HCT116 (cell line): ENCODE measurements at regions not wholly inside any gene's neighbourhood (a gene's known extent, or its start where the extent isn't known, plus 50 kb on each side); places are given as distances from the start of the nearest gene placed in this dataset.

Experiments used
- ATAC-seq: fragments of 200-7000 bp; cut with Tn5 transposase; 2 replicates; pipeline ENCODE4 v1.9.1; 2020; ENCODE audit warnings: mild to moderate bottlenecking, moderate library complexity
- BruUV-seq: library from RNA; stranded (reverse); fragments of 400-500 nt; replicated peaks from 2 replicates; lab custom pipeline; 2021; lab: Mats Ljungman, UMichigan
- CTCF ChIA-PET: fragments of 300-600 bp; sonication (Branson Sonifier 250); formaldehyde crosslinking; loops from one replicate; lab custom pipeline; 2021; ENCODE audit warnings: antibody characterized with exemption; lab: Charles Lee
- POLR2A ChIA-PET: fragments of 300-600, 350-600 bp; sonication (Branson Sonifier 250); formaldehyde crosslinking; loops from one replicate; lab custom pipeline; 2021; ENCODE audit warnings: antibody characterized with exemption; lab: Charles Lee
- RAD21 ChIA-PET, 2 experiments: fragments of 300-600 bp; sonication (Branson Sonifier 250); formaldehyde crosslinking; loops; one replicate each; lab custom pipeline; 2023; ENCODE audit warnings: low total read pairs in 2 of 2; ENCODE audit not compliant: uncharacterized antibody in 2 of 2, unreplicated experiment in 2 of 2, low non-redundant PET in 1 of 2; lab: Charles Lee
- DNase-seq: peaks from one replicate; pipeline ENCODE4 v3.0.0-alpha.2; 2010; ENCODE audit warnings: low read depth, low spot score
- H2AFZ ChIP-seq: fragments of 200-600 bp; shearing (Covaris generic), sonication (generic); 2 replicates; pipeline ENCODE4 v1.6.1; 2017; ENCODE audit warnings: low read depth, mixed run types, mixed read lengths, antibody characterized with exemption, low read length; ENCODE audit not compliant: poor library complexity, severe bottlenecking
- H3K27ac ChIP-seq: 2 replicates; pipeline ENCODE4 v1.5.1; 2012; ENCODE audit warnings: low read depth, low read length
- H3K27me3 ChIP-seq: fragments of 200-600 bp; sonication (generic); 2 replicates; pipeline ENCODE4 v1.6.1; 2016; ENCODE audit warnings: mixed run types, low read length, mixed read lengths; ENCODE audit not compliant: insufficient read depth
- H3K36me3 ChIP-seq, 2 experiments: fragments of 200-500 bp in 1 of 2; fragments of 200-600 bp in 1 of 2; sonication (Bioruptor generic) in 1 of 2; sonication (generic) in 1 of 2; 2 replicates each; pipeline versions ENCODE4 v1.5.1 to v1.6.1; 2014 to 2016; ENCODE audit warnings: low read length in 2 of 2, inconsistent platforms in 1 of 2, mixed read lengths in 1 of 2, mixed run types in 1 of 2; ENCODE audit not compliant: insufficient read depth in 2 of 2, control insufficient read depth in 1 of 2
- H3K4me1 ChIP-seq, 2 experiments: fragments of 200-600 bp in 1 of 2; sonication (generic) in 1 of 2; 2 replicates each; pipeline versions ENCODE4 v1.5.1 to v1.6.1; 2012 to 2017; ENCODE audit warnings: low read length in 2 of 2, inconsistent platforms in 1 of 2, mild to moderate bottlenecking in 1 of 2, mixed read lengths in 1 of 2, mixed run types in 1 of 2, moderate library complexity in 1 of 2; ENCODE audit not compliant: insufficient read depth in 2 of 2, control insufficient read depth in 1 of 2
- H3K4me2 ChIP-seq: fragments of 200-600 bp; sonication (generic); 2 replicates; pipeline ENCODE4 v1.6.1; 2017; ENCODE audit warnings: mixed run types, low read length, mixed read lengths
- H3K4me3 ChIP-seq, 2 experiments: fragments of 200-600 bp in 1 of 2; sonication (generic) in 1 of 2; replicated peaks in 1 of 2; 2 replicates each; pipeline ENCODE4 v1.5.1; 2011 to 2016; ENCODE audit warnings: low read length in 2 of 2, control low read depth in 1 of 2, low read depth in 1 of 2, mild to moderate bottlenecking in 1 of 2, mixed read lengths in 1 of 2, mixed run types in 1 of 2
- H3K79me2 ChIP-seq: fragments of 200-600 bp; sonication (generic); 2 replicates; pipeline ENCODE4 v1.6.1; 2017; ENCODE audit warnings: mild to moderate bottlenecking, mixed run types, low read length, moderate library complexity, mixed read lengths; ENCODE audit not compliant: insufficient read depth
- H3K9ac ChIP-seq: fragments of 200-600 bp; sonication (generic); 2 replicates; pipeline ENCODE4 v1.6.1; 2016; ENCODE audit warnings: low read length, mixed read lengths
- H3K9me2 ChIP-seq: fragments of 200-600 bp; sonication (generic), shearing (Covaris generic); 2 replicates; pipeline ENCODE4 v1.6.1; 2017; ENCODE audit warnings: mixed run types, mild to moderate bottlenecking, moderate library complexity; ENCODE audit not compliant: insufficient read depth
- H3K9me3 ChIP-seq, 2 experiments: fragments of 200-500 bp in 1 of 2; fragments of 200-600 bp in 1 of 2; sonication (Bioruptor generic) in 1 of 2; sonication (generic) in 1 of 2; 2 replicates each; pipeline ENCODE4 v1.6.1; 2014 to 2017; ENCODE audit warnings: low read length in 2 of 2, mixed read lengths in 2 of 2, inconsistent platforms in 1 of 2, low read depth in 1 of 2, mild to moderate bottlenecking in 1 of 2, mixed run types in 1 of 2, moderate library complexity in 1 of 2; ENCODE audit not compliant: control insufficient read depth in 1 of 2, insufficient read depth in 1 of 2
- H4K20me1 ChIP-seq: fragments of 200-600 bp; sonication (generic), shearing (Covaris generic); 2 replicates; pipeline ENCODE4 v1.6.1; 2017; ENCODE audit warnings: mixed run types, mild to moderate bottlenecking, moderate library complexity; ENCODE audit not compliant: insufficient read depth
- CBX3 ChIP-seq: IDR thresholded peaks from 2 replicates; pipeline ENCODE4 v1.6.1; 2012; ENCODE audit warnings: low read depth
- CEBPB ChIP-seq: IDR thresholded peaks from 2 replicates; pipeline ENCODE4 v1.6.1; 2012; ENCODE audit warnings: low read depth
- EGR1 ChIP-seq: IDR thresholded peaks from 2 replicates; pipeline ENCODE4 v1.6.1; 2012; ENCODE audit warnings: low read depth
- ELF1 ChIP-seq: IDR thresholded peaks from 2 replicates; pipeline ENCODE4 v1.6.1; 2012; ENCODE audit warnings: low read depth, borderline replicate concordance
- EZH2phosphoT487 ChIP-seq: fragments of 200-600 bp; IDR thresholded peaks from 2 replicates; pipeline ENCODE4 v1.6.1; 2018; ENCODE audit warnings: antibody characterized with exemption, borderline replicate concordance
- FOSL1 ChIP-seq: IDR thresholded peaks from 2 replicates; pipeline ENCODE4 v1.6.1; 2012; ENCODE audit warnings: low read depth
- JUND ChIP-seq: IDR thresholded peaks from 2 replicates; pipeline ENCODE4 v1.6.1; 2012
- POLR2A ChIP-seq: IDR thresholded peaks from 2 replicates; pipeline ENCODE4 v1.7.0; 2011; ENCODE audit warnings: borderline replicate concordance; ENCODE audit not compliant: insufficient read depth, insufficient read length; ENCODE audit errors: extremely low read depth
- POLR2AphosphoS5 ChIP-seq: IDR thresholded peaks from 2 replicates; pipeline ENCODE4 v1.6.1; 2011; ENCODE audit warnings: mild to moderate bottlenecking, low read depth, low read length, moderate library complexity
- RAD21 ChIP-seq: IDR thresholded peaks from 2 replicates; pipeline ENCODE4 v1.6.1; 2012; ENCODE audit warnings: low read depth, mild to moderate bottlenecking
- REST ChIP-seq: IDR thresholded peaks from 2 replicates; pipeline ENCODE4 v1.6.1; 2012; ENCODE audit warnings: low read depth
- SIN3A ChIP-seq: IDR thresholded peaks from 2 replicates; pipeline ENCODE4 v1.6.1; 2012; ENCODE audit warnings: low read depth
- SRF ChIP-seq: IDR thresholded peaks from 2 replicates; pipeline ENCODE4 v1.6.1; 2012; ENCODE audit warnings: low read depth
- TCF7L2 ChIP-seq: IDR thresholded peaks from 2 replicates; pipeline ENCODE4 v1.7.0; 2011; ENCODE audit warnings: borderline replicate concordance, inconsistent platforms; ENCODE audit not compliant: insufficient read depth, insufficient read length; ENCODE audit errors: extremely low read depth
- YY1 ChIP-seq: IDR thresholded peaks from 2 replicates; pipeline ENCODE4 v1.6.1; 2011; ENCODE audit warnings: low read length, low read depth, moderate library complexity, mild to moderate bottlenecking; ENCODE audit not compliant: insufficient replicate concordance; ENCODE audit errors: extremely low read depth
- ZBTB33 ChIP-seq: IDR thresholded peaks from 2 replicates; pipeline ENCODE4 v1.6.1; 2011; ENCODE audit warnings: mild to moderate bottlenecking, low read length, moderate library complexity; ENCODE audit not compliant: insufficient replicate concordance; ENCODE audit errors: extremely low read depth
- ZFX ChIP-seq: fragments of 450-650 bp; IDR thresholded peaks from 2 replicates; pipeline ENCODE4 v1.6.1; 2017
- ZNF274 ChIP-seq: fragments of 200-500 bp; sonication (Bioruptor generic); IDR thresholded peaks from 2 replicates; pipeline ENCODE4 v1.6.1; 2014; ENCODE audit warnings: mild to moderate bottlenecking, low read depth, low read length, inconsistent platforms
- intact Hi-C: fragments of 100-400 bp; cut with micrococcal nuclease; formaldehyde crosslinking; loops from 2 replicates; pipeline ENCODE4 v1.10.0; 2022
- TF ChIP-seq, protein P1 (sequence below), 3 experiments: fragments of 200-600 bp in 1 of 3; sonication (generic) in 1 of 3; IDR thresholded peaks in 2 of 3; conservative IDR thresholded peaks in 1 of 3; 2 replicates each; pipeline ENCODE4 v1.5.1; 2012 to 2017; ENCODE audit warnings: low read depth in 2 of 3, low read length in 2 of 3, antibody characterized with exemption in 1 of 3, borderline replicate concordance in 1 of 3, control low read depth in 1 of 3, mild to moderate bottlenecking in 1 of 3, mixed read lengths in 1 of 3, mixed run types in 1 of 3, moderate library complexity in 1 of 3; ENCODE audit not compliant: insufficient read depth in 1 of 3

GRCh38 chr2:19232312-19232711 lies 126.1 kb downstream of the OSR1 start:
- ChIA-PET RAD21 (no interaction called here), CTCF (no interaction called here), POLR2A (no interaction called here)
- Histone ChIP-seq H3K27me3 (no peaks in the 10 kb centered on the region), H3K9ac (no peak overlapping the region), H3K4me2 (no peak overlapping the region), H3K27ac (no peak overlapping the region), H3K79me2 (no peaks in the 10 kb centered on the region), H3K4me3 (no peak overlapping the region), H3K9me3 (no peaks in the 10 kb centered on the region), H3K9me2 (no peaks in the 10 kb centered on the region), H2AFZ (no peak overlapping the region), H3K36me3 (no peaks in the 10 kb centered on the region), H4K20me1 (no peaks in the 10 kb centered on the region), H3K4me1 (no peaks in the 10 kb centered on the region)
- DNase-seq (no peak), ATAC-seq (no peak)
- intact Hi-C loops: no loop called here
- no TSS peak for BruUV-seq
- TF ChIP-seq CBX3: no peak
- TF ChIP-seq ELF1: no peak
- TF ChIP-seq ZBTB33: no peak
- TF ChIP-seq TCF7L2: no peak
- TF ChIP-seq POLR2A: no peak
- no peak for TF ChIP-seq EZH2phosphoT487
- no peak for TF ChIP-seq RAD21
- TF ChIP-seq CEBPB: no peak
- TF ChIP-seq, protein P1, sequence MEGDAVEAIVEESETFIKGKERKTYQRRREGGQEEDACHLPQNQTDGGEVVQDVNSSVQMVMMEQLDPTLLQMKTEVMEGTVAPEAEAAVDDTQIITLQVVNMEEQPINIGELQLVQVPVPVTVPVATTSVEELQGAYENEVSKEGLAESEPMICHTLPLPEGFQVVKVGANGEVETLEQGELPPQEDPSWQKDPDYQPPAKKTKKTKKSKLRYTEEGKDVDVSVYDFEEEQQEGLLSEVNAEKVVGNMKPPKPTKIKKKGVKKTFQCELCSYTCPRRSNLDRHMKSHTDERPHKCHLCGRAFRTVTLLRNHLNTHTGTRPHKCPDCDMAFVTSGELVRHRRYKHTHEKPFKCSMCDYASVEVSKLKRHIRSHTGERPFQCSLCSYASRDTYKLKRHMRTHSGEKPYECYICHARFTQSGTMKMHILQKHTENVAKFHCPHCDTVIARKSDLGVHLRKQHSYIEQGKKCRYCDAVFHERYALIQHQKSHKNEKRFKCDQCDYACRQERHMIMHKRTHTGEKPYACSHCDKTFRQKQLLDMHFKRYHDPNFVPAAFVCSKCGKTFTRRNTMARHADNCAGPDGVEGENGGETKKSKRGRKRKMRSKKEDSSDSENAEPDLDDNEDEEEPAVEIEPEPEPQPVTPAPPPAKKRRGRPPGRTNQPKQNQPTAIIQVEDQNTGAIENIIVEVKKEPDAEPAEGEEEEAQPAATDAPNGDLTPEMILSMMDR (IDR thresholded peaks at IDR 0.05 in 2 of 3, conservative IDR thresholded peaks at IDR 0.05 in 1 of 3; ENCODE audit: borderline replicate concordance in 1 of 3, insufficient read depth in 1 of 3, low read depth in 2 of 3, low read length in 2 of 3): no peak
- TF ChIP-seq POLR2AphosphoS5: no peak
- TF ChIP-seq EGR1: no peak
- no peak for TF ChIP-seq YY1
- TF ChIP-seq ZFX: no peak
- TF ChIP-seq FOSL1: no peak
- TF ChIP-seq REST: no peak
- TF ChIP-seq JUND: no peak
- TF ChIP-seq SRF: no peak
- no peak for TF ChIP-seq SIN3A
- no peak for TF ChIP-seq ZNF274
